H9 (cell line): ENCODE measurements at regions not wholly inside any gene's neighbourhood (a gene's known extent, or its start where the extent isn't known, plus 50 kb on each side); places are given as distances from the start of the nearest gene placed in this dataset.

Experiments
- DNase-seq: peaks from one replicate; pipeline ENCODE4 v3.0.0-alpha.2; 2017
- H2AFZ ChIP-seq: one replicate; pipeline ENCODE4 v1.6.1; 2013; ENCODE audit warnings: mild to moderate bottlenecking, low read length, control low read depth, moderate library complexity
- H2AK5ac ChIP-seq: 2 replicates; pipeline ENCODE4 v1.6.1; 2013; ENCODE audit warnings: low read length, control low read depth, mixed read lengths; ENCODE audit not compliant: insufficient read length
- H2BK120ac ChIP-seq: one replicate; pipeline ENCODE4 v1.6.1; 2013; ENCODE audit warnings: low read depth, mild to moderate bottlenecking, low read length, control low read depth, inconsistent platforms; ENCODE audit not compliant: poor library complexity, severe bottlenecking
- H2BK12ac ChIP-seq: 2 replicates; pipeline ENCODE4 v1.6.1; 2013; ENCODE audit warnings: low read length, control low read depth, mixed read lengths, low read depth; ENCODE audit not compliant: insufficient read length
- H2BK15ac ChIP-seq: 2 replicates; pipeline ENCODE4 v1.6.1; 2013; ENCODE audit warnings: low read depth, low read length, control low read depth
- H2BK20ac ChIP-seq: one replicate; pipeline ENCODE4 v1.6.1; 2013; ENCODE audit warnings: low read depth, mild to moderate bottlenecking, low read length, control low read depth, inconsistent platforms; ENCODE audit not compliant: poor library complexity, severe bottlenecking
- H2BK5ac ChIP-seq: 2 replicates; pipeline ENCODE4 v1.6.1; 2013; ENCODE audit warnings: low read length, control low read depth, mixed read lengths; ENCODE audit not compliant: insufficient read length
- H3K14ac ChIP-seq: 2 replicates; pipeline ENCODE4 v1.6.1; 2013; ENCODE audit warnings: low read length, control low read depth; ENCODE audit not compliant: insufficient read depth
- H3K18ac ChIP-seq: 2 replicates; pipeline ENCODE4 v1.6.1; 2013; ENCODE audit warnings: low read depth, mild to moderate bottlenecking, mixed read lengths, low read length, control low read depth; ENCODE audit not compliant: insufficient read length
- H3K23ac ChIP-seq: 2 replicates; pipeline ENCODE4 v1.6.1; 2013; ENCODE audit warnings: low read length, control low read depth, mixed read lengths, low read depth; ENCODE audit not compliant: insufficient read length
- H3K23me2 ChIP-seq: 2 replicates; pipeline ENCODE4 v1.6.1; 2013; ENCODE audit warnings: low read depth, mild to moderate bottlenecking, mixed read lengths, low read length, control low read depth; ENCODE audit not compliant: insufficient read length, poor library complexity, severe bottlenecking
- H3K27ac ChIP-seq: 2 replicates; pipeline ENCODE4 v1.5.1; 2013; ENCODE audit warnings: low read length, control low read depth, mixed read lengths, low read depth; ENCODE audit not compliant: insufficient read length
- H3K27me3 ChIP-seq: 2 replicates; pipeline ENCODE4 v1.6.1; 2013; ENCODE audit warnings: low read length, control low read depth, inconsistent platforms; ENCODE audit not compliant: insufficient read depth
- H3K4ac ChIP-seq: 2 replicates; pipeline ENCODE4 v1.6.1; 2013; ENCODE audit warnings: low read depth, mild to moderate bottlenecking, control low read depth, inconsistent platforms, low read length, moderate library complexity
- H3K4me1 ChIP-seq: 2 replicates; pipeline ENCODE4 v1.6.1; 2013; ENCODE audit warnings: low read length, control low read depth, inconsistent platforms; ENCODE audit not compliant: insufficient read depth
- H3K4me2 ChIP-seq: 2 replicates; pipeline ENCODE4 v1.6.1; 2013; ENCODE audit warnings: low read length, control low read depth, mixed read lengths; ENCODE audit not compliant: insufficient read length, insufficient read depth
- H3K56ac ChIP-seq: 2 replicates; pipeline ENCODE4 v1.6.1; 2013; ENCODE audit warnings: low read depth, mild to moderate bottlenecking, mixed read lengths, low read length, control low read depth; ENCODE audit not compliant: insufficient read length
- H3K79me1 ChIP-seq: 2 replicates; pipeline ENCODE4 v1.6.1; 2013; ENCODE audit warnings: low read depth, mild to moderate bottlenecking, moderate library complexity, low read length, control low read depth, inconsistent platforms; ENCODE audit not compliant: insufficient read depth, poor library complexity, severe bottlenecking
- H3K79me2 ChIP-seq: 2 replicates; pipeline ENCODE4 v1.6.1; 2013; ENCODE audit warnings: low read length, control low read depth, inconsistent platforms; ENCODE audit not compliant: insufficient read depth
- H3K9ac ChIP-seq: 2 replicates; pipeline ENCODE4 v1.6.1; 2013; ENCODE audit warnings: low read length, control low read depth, mixed read lengths; ENCODE audit not compliant: insufficient read length; ENCODE audit errors: extremely low read depth
- H3K9me3 ChIP-seq: one replicate; pipeline ENCODE4 v1.6.1; 2013; ENCODE audit warnings: low read depth, low read length, inconsistent platforms; ENCODE audit not compliant: control insufficient read depth
- H3T11ph ChIP-seq: one replicate; pipeline ENCODE4 v1.6.1; 2013; ENCODE audit warnings: mild to moderate bottlenecking, low read length, control low read depth, inconsistent platforms
- H4K20me1 ChIP-seq: one replicate; pipeline ENCODE4 v1.6.1; 2013; ENCODE audit not compliant: control insufficient read depth, insufficient read length, insufficient read depth
- H4K5ac ChIP-seq: 2 replicates; pipeline ENCODE4 v1.6.1; 2013; ENCODE audit warnings: low read depth, mild to moderate bottlenecking, mixed read lengths, low read length, control low read depth; ENCODE audit not compliant: insufficient read length
- H4K8ac ChIP-seq: replicated peaks from 2 replicates; pipeline ENCODE4 v1.6.1; 2013; ENCODE audit warnings: low read length, control low read depth, mixed read lengths, low read depth; ENCODE audit not compliant: insufficient read length
- H4K91ac ChIP-seq: 2 replicates; pipeline ENCODE4 v1.6.1; 2013; ENCODE audit warnings: low read depth, mild to moderate bottlenecking, moderate library complexity, mixed read lengths, low read length, control low read depth; ENCODE audit not compliant: insufficient read length
- H3K27ac Mint-ChIP-seq, 3 experiments: 2 replicates in 2 of 3; 3 replicates in 1 of 3; pipeline ENCODE4 v1.8.0; 2020 to 2021; ENCODE audit warnings: mixed read lengths in 3 of 3, mild to moderate bottlenecking in 1 of 3, moderate library complexity in 1 of 3
- H3K27me3 Mint-ChIP-seq: 2 replicates; pipeline ENCODE4 v1.8.0; 2021; ENCODE audit warnings: low read depth, mild to moderate bottlenecking, moderate library complexity, mixed read lengths
- H3K36me3 Mint-ChIP-seq, 3 experiments: 2 replicates in 2 of 3; 3 replicates in 1 of 3; pipeline ENCODE4 v1.8.0; 2020 to 2021; ENCODE audit warnings: low read depth in 3 of 3, mixed read lengths in 3 of 3; ENCODE audit not compliant: insufficient read depth in 1 of 3
- H3K4me1 Mint-ChIP-seq, 2 experiments: 2 replicates each; pipeline ENCODE4 v1.8.0; 2020; ENCODE audit warnings: mixed read lengths in 2 of 2
- H3K4me3 Mint-ChIP-seq, 2 experiments: 2 replicates in 1 of 2; 3 replicates in 1 of 2; pipeline ENCODE4 v1.8.0; 2020 to 2021; ENCODE audit warnings: mild to moderate bottlenecking in 2 of 2, mixed read lengths in 2 of 2, moderate library complexity in 1 of 2
- H3K9me3 Mint-ChIP-seq, 2 experiments: 2 replicates in 1 of 2; 3 replicates in 1 of 2; pipeline ENCODE4 v1.8.0; 2020; ENCODE audit warnings: mild to moderate bottlenecking in 2 of 2, mixed read lengths in 2 of 2, moderate library complexity in 1 of 2
- WGBS: extraction: QIAGEN DNeasy Blood & Tissue Kit; methylation state at CpG from one replicate; pipeline ENCODE4 v1.1.7; 2013; ENCODE audit warnings: missing lambda C conversion rate, low lambda C conversion rate, mixed read lengths; ENCODE audit not compliant: insufficient read length; ENCODE audit errors: extremely low coverage; 5-methylcytosine and 5-hydroxymethylcytosine counted together
- TF ChIP-seq, protein P1 (sequence below): fragments of 200-600 bp; sonication (generic); conservative IDR thresholded peaks from 3 replicates; pipeline ENCODE4 v1.8.0; 2021; ENCODE audit warnings: antibody characterized with exemption, mild to moderate bottlenecking

GRCh38 chr5:152247850-152248385 is 157.2 kb downstream of the NMUR2 start:
- Histone ChIP-seq H3T11ph (no peak overlapping the region), H3K56ac (no peak overlapping the region), H2AFZ (no peak overlapping the region), H4K20me1 (no peaks in the 10 kb centered on the region), H2BK120ac (no peak overlapping the region), H3K9me3 (no peaks in the 10 kb centered on the region), H3K18ac (no peak overlapping the region), H2BK15ac (no peak overlapping the region), H4K91ac (no peak overlapping the region), H2BK20ac (no peak overlapping the region), H3K27ac (no peak overlapping the region), H3K4me2 (no peak overlapping the region), H3K23ac (no peak overlapping the region), H4K8ac (no peak overlapping the region), H3K4ac (no peak overlapping the region), H3K9ac (no peak overlapping the region), H3K79me2 (no peaks in the 10 kb centered on the region), H3K27me3 (no peaks in the 10 kb centered on the region), H2AK5ac (no peak overlapping the region), H3K79me1 (no peaks in the 10 kb centered on the region), H2BK5ac (no peak overlapping the region), H3K23me2 (no peaks in the 10 kb centered on the region), H3K14ac (no peak overlapping the region), H2BK12ac (no peak overlapping the region), H3K4me1 (no peaks in the 10 kb centered on the region), H4K5ac (no peak overlapping the region)
- no CpG with 5 or more reads among the region's 2 CpGs for WGBS
- DNase-seq, result no peak
- H3K36me3 Mint-ChIP-seq, result no peaks in the 10 kb centered on the region
- TF ChIP-seq, protein P1, sequence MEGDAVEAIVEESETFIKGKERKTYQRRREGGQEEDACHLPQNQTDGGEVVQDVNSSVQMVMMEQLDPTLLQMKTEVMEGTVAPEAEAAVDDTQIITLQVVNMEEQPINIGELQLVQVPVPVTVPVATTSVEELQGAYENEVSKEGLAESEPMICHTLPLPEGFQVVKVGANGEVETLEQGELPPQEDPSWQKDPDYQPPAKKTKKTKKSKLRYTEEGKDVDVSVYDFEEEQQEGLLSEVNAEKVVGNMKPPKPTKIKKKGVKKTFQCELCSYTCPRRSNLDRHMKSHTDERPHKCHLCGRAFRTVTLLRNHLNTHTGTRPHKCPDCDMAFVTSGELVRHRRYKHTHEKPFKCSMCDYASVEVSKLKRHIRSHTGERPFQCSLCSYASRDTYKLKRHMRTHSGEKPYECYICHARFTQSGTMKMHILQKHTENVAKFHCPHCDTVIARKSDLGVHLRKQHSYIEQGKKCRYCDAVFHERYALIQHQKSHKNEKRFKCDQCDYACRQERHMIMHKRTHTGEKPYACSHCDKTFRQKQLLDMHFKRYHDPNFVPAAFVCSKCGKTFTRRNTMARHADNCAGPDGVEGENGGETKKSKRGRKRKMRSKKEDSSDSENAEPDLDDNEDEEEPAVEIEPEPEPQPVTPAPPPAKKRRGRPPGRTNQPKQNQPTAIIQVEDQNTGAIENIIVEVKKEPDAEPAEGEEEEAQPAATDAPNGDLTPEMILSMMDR, result no peak
- H3K27me3 Mint-ChIP-seq, result peaks cover 14% of the 10 kb centered on the region
- no peak overlapping the region for H3K27ac Mint-ChIP-seq
- H3K9me3 Mint-ChIP-seq, result no peaks in the 10 kb centered on the region
- H3K4me1 Mint-ChIP-seq, result no peaks in the 10 kb centered on the region
- no peak overlapping the region for H3K4me3 Mint-ChIP-seq
